ENCODE measurements at regions not wholly inside any gene's neighbourhood (a gene's known extent, or its start where the extent isn't known, plus 50 kb on each side); places are given as distances from the start of the nearest gene placed in this dataset.

GRCh38 chr14:79961197-79961596 is 250.1 kb downstream of the DIO2 start:
- no peak for DNase-seq (ENCODE audit: low read depth)

DNA sequence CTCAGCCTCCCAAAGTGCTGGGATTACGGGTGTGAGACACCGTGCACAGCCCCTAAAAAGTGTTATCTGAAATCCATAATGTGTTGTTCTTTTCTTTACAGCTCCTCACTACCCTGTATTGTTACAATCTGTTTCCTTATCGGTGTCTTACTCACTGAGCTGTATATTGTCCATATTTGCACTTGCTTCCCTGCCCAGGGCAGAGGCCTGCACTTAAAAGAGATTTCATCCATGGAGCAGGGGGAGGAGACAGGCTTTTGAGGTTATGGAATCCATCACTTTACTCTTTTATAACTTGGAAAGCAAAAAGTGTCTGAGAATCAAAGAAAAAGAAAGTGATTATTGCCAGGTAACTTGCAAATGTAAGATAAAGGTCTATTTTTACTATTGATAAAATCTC is 251.0 kb downstream of the DIO2 start:
- DNase-seq (ENCODE audit: low read depth): no peak

- DNase-seq (ENCODE audit: low read depth): no peak
These were observed 259.7 kb downstream of the DIO2 start for GRCh38 chr14:79951572-79951971.

GRCh38 chr14:79949906-79950305 is 261.4 kb downstream of the DIO2 start:
- DNase-seq (ENCODE audit: low read depth): no peak

GRCh38 chr14:79947440-79948054 is 263.8 kb downstream of the DIO2 start:
- no peak for DNase-seq (ENCODE audit: low read depth)

DNA sequence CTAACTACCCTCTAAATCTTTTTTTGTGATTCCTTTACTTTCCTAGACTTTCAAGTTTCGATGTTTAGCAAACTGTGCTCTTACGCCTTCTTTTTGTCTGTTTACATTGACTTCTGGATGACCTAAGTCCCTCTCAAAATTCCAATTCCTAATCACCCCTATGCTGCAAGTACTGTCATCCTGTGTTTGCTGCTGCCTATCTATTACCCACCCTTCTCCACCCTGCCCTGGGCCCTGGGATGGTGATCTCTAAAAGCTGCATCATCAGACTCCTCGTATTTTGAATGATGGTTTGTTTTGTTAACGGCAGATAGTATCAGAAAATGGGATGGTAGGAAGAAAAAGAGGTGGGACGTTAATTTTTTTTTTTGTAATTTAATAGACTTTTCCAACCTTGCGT is 272.1 kb downstream of the DIO2 start:
- no peak for DNase-seq (ENCODE audit: low read depth)

DNA sequence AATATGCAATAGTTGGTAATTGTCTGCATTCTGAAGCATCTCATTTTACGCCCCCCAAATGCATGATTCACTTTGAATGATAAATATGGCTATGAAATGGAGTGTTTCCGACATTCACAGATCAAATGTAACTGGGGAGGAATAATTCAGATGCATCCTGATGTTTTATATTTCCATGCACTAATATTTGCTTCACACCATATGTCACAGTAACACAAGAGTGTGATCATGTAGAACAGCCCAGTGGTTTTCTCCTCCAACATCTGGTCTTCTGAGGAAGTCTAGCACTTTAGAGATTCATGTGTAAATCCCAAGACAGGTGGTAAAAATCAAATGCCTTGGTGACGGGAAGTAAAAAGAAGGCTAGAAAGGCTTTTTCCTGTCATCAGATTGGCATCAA is 273.1 kb downstream of the DIO2 start:
- no peak for DNase-seq (ENCODE audit: low read depth)

DNA sequence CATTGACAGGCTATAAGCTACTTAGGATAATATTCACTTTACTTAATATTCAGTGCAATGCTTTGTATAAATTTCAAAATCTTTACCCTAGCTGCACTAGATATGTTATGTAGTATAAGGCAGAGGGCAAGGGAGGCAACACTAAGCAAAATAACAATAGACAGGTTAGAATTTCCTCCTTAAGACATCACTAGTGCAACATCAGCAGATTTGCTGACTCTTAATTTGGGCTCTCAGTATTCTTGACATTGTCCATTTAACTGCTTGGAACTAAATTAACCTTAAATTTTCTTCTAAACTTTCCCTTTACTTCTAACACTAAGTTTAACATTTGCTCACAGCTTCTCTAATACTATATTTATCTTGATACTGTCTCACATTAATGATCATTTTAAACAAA is 273.9 kb downstream of the DIO2 start:
- DNase-seq (ENCODE audit: low read depth): no peak

DNA sequence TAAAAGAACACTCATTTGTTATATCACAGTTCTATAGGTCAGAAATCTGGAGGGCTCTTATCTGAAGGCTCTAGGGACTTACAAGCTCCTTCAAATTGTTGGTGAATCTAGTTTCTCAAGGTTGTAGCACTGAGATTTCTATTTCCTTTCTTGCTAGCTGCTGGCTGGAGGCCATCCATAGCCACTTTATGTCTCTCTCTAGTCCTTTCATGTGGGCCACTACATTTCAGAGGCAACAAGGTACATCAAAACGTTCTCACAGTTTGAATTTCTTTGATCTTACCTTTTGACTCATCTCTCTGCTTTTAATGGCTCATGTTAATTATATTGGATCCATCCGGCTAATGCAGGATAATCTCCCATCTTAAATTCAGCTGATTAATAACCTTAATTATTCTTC is 286.8 kb downstream of the DIO2 start:
- no peak for DNase-seq (ENCODE audit: low read depth)

GRCh38 chr14:79920180-79920692 is 291.1 kb downstream of the DIO2 start:
- DNase-seq (ENCODE audit: low read depth): no peak

Measured in fibroblast of the conjunctiva (primary cell).